SW 1271 (cell line): ENCODE measurements at regions not wholly inside any gene's neighbourhood (a gene's known extent, or its start where the extent isn't known, plus 50 kb on each side); places are given as distances from the start of the nearest gene placed in this dataset.

ENCODE experiments used
- DNase-seq, 2 experiments: peaks; one replicate each; lab custom pipeline; 2025; lab: John Stamatoyannopoulos, UW

DNA sequence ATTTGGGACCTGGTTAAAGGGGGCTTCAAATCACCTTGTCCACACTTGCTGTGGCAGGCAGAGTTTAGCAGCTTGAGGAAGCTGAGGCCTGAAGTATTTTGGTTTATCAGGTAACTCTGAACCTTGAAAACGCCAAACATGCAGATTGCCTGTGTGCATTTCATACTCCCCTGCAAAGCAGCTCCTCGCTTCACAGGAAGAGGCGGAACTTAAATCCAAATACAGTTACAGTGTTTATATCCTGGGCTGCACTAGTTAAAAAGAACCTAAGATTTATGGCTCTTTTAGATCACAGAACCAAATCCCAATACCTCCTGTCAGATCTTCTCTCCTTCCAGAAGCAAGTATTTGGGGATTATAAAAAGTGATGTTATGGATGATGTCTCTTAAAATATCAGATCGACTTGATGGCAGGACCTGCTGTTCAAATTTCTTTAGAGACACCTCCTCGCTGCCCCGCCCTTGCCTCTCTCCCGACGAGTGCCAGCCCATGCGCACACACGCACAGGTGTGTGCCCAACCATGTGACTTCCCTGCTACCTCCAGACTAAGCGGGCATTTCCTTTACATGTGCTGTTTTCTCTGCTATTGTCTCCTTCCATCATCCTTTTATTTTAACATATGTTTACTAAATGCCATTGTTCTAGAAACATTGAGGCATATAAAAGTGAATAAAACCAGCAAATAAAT is 224.6 kb upstream of the FOXQ1 start:
- no peak for DNase-seq

DNA sequence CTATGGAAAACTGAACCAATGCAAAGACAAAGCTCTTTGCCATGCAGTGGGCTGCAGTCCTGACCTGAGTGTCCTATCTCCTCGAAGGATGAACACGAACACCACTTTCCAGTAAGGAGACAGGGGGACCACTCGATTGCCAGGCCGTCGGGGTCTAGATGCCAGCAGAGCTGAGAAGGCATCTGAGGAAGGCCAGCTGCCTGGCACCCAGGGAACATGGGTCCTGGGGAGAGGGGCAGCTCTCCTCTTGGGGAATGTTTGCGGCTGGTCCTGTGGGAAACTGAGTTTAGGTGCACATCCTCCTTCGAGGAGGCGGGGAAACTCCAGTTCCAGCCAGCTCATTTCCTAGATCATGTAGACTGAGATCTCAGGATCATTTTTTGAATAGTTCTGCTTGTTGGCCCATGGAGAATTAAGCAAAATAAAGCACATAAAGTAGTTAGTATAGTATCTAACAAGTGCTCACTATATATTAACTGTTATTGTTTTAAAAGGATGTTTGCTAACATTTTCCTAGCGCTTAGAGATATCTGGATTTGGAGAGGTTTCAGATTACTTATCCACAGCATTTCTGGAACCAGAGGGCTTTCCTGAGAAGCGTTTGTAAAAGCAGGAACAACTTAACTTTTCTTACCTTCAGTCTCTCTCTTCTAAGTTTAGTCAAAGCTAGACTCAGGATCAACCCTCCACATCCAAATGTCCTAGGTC is 225.3 kb upstream of the FOXQ1 start:
- DNase-seq: no peak

DNA sequence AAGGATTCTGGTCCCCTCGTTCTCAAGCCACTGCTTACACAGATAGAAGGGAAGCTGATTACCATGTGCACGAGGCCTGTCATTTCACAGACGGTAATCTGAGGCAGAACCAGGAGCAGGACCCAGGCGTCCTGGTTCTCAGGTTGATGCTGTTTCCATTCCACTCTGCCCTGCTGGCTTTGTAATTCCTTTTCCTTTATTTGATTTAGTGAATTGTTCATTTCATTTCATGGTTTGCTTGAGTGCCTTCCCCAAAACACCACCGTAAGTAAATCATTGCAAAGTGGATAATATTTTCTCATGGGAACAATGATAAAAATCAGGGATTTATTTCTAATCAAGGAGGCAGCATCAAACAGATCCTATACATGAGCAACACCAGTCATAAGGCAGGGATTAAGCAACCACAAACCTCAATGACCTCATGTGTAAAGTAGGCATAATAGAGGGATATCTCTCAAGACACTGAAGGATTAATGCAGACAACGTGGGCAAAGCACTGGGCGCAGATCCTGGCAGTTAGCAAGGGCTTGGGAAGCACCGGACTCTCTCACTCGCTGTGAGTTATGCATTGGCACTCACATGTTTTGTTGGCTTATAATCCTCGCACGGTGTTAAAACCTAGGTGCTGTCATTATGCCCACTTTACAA is 229.5 kb upstream of the FOXQ1 start:
- DNase-seq: no peak

DNA sequence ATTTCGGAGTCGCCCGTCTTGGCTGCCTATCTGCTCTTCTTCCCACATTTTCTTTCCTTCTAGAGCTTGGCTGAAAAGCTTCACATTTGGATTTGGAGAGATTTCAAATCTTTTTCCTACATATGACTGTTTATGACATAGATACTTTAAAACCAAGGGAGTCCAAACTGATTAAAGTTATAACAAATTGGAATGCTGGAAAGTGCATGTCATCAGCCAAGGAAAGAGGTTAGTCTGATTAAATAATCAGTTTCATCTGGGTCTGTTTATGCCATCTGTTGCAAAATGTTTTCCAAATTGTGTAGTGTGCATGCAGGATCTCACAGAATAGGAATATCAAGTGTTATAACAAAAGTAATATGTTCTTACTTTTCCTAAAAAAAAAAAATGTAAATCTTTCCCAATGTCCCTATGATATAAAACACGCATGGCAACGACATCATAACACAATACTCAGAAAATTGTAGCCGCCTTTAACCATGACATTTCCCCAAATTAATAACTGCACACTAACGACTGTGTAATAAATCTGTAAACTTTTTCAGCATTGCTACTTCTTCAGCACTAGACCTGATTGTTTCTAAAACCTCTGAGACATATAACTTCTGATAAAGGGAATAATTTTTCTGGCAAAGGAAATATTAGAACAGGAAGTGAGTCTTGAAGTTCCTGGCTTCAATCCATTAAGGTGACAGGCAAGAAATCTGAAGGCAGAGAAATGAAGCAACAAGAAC is 230.2 kb upstream of the FOXQ1 start:
- no peak for DNase-seq

DNA sequence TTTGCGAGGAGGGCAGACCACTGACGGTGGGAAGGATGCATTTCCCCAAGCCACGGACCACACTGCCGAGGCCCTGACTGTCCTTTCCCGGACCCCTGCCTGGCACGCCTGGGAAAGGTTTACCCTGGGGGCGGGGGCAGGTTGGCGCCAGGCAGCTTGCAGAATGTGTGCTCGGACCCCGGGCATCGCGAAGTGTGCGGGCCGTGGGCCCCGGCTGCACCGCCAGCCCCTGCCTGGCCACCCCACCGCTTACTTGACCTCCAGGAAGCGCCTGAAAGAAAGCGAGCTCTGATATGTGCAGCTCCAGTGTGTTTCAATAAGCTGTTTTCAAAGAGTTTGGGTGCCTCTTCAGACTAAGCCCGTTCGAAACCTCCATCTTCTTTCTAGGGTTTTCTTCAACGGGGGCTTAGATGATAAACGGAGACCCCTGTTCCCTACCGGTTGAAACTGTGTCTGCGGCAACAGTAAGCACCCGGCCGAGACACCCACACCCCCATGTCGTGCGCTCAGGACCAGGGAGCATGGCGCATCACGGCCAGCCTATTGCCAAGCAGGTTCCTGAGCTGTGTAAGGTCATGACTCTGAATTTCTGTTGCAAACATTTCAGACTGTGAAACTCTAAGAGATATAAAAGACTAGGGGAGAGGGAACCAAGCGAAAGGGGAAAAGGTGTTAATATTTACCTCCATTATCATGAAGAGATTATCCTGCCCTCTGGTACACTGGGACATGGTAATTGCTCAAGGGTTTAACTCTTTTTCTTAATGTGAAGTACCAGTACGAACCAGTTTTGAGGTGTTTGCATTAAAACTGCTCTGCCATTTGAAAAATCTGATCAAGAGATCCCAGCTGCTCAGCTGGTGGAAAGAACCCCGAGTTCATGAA is 231.2 kb upstream of the FOXQ1 start:
- no peak for DNase-seq

DNA sequence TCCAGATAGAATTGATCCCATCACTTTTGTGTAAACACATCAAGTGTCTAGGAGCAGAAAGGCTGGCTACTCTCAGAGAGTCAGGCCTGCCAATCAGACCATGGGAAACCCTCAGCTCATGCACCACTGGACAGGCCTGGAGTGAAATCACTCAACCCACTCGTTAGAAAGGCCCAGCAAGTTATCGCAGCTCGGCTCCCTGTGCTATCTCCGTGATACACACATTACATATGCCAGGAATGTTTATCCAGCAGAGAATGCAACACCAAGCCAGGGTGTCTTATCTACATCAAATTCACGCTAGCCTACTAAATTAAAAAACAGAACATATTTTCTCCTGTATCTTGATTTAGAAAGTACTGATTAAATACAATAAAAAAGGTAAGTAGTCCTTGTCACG is 232.4 kb upstream of the FOXQ1 start:
- no peak for DNase-seq

DNA sequence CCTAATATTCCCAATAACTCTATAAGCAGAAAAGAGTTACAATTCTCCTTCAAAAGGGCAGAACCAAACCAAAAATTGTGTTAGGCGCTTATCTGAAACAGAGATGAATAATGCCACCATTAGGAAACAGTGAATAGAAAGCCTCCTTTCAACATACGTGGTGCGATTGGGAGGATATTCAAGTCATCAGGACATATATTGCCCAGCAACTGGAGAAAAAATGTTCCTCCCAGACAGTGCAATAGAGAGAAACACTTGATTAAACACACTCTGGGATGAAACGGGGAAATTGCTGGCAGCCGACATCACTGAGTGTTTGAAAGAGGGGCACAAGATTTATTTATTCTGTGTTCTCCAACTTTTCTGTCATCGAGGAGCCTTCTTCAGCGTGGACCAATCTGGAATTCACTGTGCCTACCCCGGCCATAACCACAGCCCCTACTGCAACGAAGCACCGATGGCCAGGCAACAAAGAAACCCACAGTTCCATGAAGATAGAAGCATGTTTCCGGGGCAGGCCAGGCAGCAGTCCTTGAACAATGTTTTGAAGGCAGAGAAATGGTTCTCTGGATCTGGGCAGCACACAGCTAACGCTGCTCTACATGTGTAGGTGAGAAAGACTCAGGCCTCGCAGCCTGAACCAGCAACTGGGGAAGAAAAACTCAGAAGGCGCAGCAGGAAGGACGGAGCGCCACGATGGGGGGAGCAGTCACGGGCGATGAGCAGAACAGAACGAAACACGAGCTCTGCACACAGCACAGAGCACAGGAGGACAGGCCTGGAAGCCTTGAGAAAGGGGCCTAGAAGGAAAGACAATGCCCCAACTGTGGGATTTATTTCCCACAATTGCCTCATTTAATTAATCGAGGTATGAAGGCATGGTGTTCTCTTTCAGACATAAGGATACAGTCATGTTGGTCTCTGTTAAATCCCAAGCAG is 234.2 kb upstream of the FOXQ1 start:
- DNase-seq: no peak

DNA sequence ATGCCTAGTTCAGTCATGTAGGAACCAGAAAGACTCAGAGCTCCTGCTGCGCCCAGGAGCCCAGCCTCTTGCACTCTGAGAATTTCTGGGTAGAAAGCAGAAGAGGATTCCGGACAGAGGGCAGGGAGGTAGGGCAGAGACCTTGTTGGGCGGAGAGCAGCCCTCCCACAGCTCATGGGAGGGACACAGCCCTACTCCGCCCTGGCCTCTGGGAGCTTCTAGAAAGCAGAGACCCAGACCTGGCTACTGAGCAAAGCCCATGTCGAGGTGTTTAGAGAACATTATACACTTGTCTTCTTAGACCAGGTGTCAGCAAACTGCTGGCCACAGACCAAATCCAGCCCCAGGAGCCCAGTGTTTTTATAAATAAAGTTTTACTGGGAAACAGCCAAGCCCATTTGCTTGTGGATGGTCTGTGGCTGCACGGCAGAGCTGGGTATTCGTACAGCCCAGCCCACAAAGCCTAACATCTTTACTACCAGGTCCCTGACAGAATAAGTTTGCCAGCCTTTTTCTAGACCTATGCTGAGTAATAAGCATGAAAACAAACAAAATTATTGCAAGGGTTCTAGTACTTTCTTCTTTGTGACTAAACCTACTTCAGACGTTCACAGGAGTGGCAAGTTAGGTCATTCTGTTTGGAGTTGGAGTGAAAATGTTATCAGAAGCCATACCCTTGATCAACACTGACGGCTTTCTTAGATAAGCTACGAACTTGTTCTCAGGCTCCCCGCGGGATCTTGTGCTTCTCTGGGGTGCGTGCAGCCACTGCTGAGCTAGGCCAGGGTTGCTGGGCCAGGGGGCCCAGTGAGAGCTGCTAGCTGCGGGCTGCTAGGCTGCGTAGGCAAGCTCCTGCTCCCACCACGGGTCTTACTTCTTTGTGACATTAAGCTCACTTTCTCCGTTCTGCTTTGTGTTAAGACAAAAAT is 235.1 kb upstream of the FOXQ1 start:
- no peak for DNase-seq

DNA sequence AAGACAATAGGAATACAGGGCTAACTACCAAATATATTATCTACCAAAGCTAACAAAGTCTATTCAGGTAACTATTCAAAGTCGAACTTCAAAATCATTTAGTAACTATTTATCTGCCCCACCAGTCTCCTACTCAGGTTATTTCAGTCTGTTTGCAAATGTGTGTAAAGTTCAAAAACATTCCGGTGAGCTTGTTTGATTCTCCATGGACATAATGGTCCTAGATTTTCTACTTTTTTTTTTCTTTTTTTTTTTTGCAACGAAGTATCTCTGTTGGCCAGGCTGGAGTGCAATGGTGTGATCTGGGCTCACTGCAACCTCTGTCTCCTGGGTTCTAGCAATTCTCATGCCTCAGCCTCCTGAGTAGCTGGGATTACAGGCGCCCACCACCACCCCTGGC is 236.0 kb upstream of the FOXQ1 start:
- DNase-seq: no peak

DNA sequence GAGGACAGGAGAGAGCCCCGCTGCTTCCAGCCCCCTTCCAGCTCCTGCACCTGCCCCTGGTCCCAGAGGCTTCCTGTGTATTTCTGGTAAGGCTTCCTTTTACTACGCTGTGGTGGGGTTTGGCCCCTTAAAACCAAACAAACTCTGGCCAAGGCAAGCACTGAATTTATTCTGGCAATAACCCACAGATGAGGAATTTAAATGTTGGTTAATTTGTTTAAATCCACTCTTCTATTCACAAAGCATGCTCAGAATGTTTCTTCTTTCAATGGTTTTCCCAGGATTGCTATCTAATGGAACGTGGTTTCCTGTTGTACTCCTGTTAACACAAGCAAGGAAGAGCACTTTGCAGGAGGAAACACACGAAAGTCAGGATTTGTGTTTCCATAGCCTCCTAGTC is 236.5 kb upstream of the FOXQ1 start:
- DNase-seq: no peak

DNA sequence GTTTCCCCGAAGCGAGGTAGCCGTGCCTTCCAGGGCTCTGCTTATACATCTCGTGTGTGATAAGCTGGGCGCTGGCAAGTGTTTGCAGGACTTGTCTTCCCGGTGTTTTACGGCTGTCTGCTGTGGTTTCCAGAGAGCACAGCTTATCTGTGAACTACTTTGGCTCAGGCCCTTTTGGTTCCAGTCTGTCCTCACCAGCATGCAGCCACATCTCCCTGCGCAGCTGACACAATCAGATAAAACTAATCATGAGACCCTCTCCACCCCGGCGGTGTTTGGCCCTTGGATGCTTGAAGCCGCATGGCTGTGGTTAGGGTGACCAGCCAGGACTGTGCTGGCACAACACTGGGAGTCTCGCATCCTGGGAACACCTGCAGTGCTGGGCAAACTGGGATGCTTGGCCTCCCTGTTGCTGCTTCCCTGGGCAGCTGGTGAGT is 241.8 kb upstream of the FOXQ1 start:
- no peak for DNase-seq

DNA sequence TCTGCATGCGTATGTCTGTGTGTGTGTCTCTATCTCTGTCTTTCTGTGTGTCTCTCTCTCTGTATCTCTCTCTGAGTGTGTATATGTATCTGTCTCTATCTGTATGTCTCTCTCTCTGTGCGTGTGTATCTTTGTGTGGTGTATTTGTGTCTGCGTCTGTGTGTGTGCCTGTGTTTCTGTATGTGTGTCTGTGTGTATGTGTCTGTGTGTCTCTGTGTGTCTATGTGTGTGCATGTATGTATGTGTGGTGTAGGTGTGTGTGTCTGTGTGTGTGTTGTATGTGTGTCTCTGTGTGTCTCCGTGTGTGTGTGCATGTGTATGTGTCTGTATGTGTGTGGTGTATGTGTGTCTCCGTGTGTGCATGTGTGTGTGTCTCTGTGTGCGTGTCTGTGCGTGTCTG is 243.0 kb upstream of the FOXQ1 start:
- no peak for DNase-seq

DNA sequence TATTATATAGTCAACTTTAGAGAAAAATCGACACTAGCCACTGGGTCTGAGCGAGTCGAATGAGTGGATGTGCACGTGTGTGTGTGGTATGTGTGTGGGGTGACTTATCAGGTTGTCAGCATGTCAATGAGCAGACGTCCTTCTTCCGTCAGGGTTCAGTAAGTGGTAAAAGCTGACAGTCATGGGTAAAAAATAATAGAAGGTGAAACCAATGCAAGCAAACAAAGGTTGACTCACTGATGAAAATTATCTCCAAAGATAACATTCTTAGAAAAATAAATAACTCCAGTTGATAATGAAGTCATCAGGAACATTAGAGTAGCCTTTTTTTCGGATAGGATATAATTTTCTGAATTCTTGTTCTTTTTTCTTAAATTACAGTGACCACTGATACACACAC is 243.8 kb upstream of the FOXQ1 start:
- no peak for DNase-seq

DNA sequence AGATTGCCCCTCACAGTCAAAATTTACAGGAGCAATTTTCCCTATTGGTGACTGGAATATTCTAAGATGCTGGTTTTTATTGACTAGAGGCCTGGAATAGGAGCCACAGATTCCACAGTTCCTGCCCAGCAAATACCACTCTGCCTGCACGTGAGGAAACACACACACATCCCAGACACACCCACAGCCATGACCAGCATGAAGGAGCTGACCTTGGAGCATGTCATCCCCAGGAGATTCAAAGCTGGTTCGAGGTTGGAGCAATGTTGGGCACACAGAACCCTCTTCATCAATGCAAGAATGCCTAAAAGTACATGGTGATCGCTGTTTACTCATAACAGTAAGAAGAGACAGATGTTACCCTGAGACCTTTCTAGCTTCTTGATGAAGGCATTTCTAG is 244.6 kb upstream of the FOXQ1 start:
- DNase-seq: no peak

DNA sequence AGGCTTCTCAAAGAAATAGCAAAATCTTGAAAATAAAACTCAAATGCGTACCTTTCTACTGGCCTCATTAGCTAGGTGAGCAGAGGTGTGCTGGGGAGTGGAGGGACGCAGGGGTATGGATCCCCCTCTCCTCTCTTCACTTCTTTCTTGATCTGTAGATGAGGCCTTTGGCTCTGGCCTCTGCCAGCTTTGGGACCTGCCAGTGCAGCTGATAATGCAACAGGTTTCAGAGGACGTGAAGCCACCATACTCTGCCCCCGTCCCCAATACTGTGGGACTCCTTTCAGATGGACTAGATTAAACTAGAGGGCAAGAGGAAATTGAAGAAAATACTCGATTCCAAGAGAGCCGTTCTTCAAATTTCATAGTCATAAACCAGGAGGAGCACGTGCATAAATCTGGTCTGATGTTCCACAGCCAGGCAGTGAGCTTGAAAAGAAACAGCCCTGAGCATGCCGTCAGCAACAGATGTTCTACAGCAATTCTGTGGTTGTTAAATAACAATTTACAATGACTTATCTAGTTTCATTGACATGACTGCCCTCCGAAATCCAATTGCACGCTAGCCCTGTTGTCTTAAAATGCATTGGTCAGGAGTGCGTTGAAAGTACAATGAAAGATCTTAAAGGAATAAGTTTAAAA is 245.3 kb upstream of the FOXQ1 start:
- no peak for DNase-seq

DNA sequence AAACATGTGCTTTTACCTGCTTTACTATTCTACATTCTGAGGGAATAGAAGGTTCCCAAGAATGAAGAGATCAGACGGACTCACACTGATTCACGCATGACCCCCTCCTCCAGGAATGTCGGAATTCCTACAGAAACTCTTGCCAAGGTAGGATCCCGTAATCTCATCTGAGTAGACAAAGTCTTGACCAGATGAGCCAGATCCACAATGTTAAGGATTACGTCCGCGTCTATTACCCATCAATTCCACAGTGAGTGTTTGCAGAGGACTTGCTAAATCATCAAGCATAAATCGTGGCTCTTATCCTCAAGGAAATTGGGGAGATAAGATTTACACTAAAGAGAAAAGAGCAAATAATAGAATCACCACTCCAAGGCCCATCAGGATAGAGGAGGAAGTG is 245.9 kb upstream of the FOXQ1 start:
- DNase-seq: no peak

DNA sequence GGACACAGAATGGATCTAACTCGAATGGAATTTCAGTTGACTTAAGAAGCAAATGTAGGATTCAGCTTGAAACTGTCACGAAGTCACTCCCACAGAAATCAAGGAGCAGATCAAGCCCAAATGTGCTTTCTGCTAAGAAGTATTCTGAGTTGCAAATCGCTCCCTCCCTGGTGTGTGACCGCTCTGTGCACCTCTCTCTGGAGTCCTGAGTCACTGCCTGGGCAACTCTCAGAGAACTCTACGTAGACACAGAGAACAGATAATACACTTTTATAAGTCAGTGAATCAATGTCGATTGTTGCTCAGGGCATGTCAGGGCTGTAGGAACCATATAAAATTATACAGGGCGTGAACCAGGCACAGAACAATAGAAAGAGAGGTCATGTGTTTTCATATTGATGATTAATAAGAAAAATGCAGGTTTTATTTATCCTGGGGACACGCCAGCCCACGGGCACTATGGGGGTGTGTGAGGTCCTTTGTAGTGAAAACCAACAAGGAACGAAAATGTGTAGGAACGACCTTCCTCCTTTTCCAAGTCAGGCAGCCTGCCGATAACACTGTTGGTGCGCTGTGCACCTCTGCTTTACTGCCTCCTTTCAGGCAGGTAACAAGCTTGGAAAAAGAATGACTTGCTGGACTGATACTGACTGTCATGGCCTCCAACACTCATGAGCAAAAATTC is 248.1 kb upstream of the FOXQ1 start:
- DNase-seq: no peak

DNA sequence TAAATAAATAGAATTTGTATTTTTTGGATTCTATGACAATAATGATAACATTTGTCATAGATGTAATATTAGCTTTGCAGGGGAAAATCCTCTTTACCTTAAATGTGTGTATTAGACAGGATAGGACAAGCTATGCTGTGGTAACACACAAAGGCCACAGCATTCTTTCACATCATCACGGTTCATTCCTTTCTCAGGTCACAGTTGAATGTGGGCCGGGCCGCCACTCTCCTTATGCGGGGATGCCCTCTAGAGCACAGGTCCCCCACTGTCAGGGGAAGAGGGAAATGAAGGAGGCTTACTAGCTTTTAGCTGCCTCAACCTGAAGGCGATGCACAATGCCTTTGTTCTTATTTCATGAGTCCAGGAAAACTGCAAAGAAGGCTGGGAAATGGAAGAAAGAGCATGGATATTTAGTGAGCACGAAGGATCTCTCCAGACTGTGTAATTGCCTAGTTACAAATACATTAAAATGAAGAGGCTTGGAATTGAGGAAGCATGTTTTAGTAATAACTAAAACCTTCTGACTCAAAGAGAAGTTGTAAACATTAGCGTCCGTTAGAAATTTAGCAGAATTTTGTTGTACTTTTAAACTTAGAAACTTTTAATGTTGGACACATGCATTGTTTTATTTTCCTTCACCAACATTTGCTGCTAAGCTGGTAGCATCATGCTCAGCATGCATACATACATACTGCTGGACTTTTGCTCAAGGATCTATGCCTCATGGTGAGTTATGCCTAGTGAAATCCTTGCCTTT is 248.9 kb upstream of the FOXQ1 start:
- no peak for DNase-seq
